ENCODE measurements at regions not wholly inside any gene's neighbourhood (a gene's known extent, or its start where the extent isn't known, plus 50 kb on each side); places are given as distances from the start of the nearest gene placed in this dataset.
"Not testable (repeated sequence)": the region's sequence is repeated elsewhere in the genome, so short reads cannot be mapped to it uniquely, and the experiment has no call there.

DNA sequence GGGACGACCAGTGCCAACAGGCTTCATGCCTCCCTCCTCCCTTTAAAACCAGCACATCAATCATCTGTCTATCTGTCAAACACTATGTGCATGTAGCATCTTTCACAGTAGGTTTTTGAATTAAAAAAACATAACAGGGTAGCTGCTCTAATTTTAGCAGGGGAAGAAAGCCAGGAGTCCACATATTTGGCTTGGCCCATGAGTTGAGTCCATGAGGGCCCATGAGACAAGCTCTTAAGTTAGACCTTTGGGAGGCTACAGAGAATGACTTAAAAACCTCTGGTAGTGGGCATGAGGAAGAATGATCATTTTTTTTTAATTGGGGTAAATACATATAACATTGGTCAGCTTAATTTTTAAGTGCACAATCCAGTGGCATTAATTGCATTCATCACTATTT lies 194.9 kb downstream of the UTRN start:
- no peak for DNase-seq

GRCh38 chr6:144480473-144480872 lies 195.3 kb downstream of the UTRN start:
- DNase-seq = no peak

DNA sequence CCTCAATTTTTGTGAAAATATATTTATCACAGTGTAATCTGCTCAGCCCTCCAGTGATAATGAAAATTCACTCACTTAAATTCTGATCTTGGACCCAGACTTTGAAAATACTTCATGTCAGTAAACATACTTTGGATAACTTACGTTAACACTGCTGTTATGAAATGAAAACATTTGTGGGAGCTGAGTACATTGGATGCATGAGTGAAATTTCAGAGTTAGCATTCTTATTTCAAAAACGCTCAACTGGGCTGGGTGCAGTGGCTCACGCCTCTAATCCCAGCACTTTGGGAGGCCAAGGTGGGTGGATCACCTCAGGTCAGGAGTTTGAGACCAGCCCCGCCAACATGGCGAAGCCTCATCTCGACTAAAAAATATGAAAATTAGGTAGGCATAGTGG lies 196.4 kb downstream of the UTRN start:
- DNase-seq = no peak

- no peak for DNase-seq
These were observed 197.0 kb downstream of the UTRN start for GRCh38 chr6:144482142-144482541.

GRCh38 chr6:144485531-144485930 lies 200.4 kb downstream of the UTRN start:
- no peak for DNase-seq

DNA sequence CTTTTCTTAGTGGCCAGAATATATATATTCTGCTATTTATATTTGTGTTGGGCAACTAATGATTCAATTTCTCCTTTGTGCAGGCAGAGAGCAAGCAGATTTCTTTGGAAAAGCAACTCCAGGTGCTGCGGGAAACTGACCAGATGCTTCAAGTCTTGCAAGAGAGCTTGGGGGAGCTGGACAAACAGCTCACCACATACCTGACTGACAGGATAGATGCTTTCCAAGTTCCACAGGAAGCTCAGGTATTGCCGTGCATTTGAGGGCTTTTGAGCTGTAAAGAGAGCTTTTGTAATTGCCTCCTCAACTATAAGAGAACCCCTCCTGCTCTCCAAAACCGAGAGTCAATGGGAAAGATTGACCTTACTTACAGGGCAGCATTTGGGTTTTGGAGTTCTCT lies 203.5 kb downstream of the UTRN start:
- no peak for DNase-seq

DNA sequence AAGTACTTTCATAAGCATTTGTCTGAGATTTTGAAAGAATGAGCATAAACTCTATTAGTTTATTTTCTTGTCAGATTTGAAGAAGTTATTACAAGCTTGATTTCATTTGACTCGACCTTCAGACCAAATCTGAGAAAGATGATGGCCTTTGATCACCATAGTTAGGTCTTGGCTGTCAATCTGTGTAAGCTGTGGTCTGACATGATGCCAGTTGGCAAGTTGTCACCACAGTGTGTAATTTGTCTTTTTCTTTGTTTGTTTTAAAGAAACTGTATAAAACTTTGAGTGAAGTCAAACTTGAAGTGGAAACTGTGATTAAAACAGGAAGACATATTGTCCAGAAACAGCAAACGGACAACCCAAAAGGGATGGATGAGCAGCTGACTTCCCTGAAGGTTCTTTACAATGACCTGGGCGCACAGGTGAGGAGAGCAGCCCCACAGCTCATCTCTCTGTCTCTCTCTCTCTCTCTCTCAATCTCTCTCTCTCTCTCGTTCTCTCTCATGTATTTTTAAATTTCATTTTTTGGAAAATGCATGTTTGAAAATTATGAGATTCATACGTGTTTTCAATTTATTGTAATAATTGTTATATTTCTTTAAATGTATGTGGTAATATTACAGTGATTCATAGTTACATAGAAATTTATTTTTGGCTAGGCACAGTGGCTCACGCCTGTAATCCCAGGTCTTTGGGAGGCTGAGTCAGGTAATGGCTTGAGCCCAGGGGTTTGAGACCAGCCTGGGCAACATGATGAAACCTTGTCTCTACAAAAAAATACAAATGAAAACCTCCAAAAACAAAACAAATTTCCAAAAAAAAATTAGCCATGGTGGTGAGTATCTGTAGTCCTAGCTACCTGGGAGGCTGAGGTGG lies 208.1 kb downstream of the UTRN start:
- no peak for DNase-seq

DNA sequence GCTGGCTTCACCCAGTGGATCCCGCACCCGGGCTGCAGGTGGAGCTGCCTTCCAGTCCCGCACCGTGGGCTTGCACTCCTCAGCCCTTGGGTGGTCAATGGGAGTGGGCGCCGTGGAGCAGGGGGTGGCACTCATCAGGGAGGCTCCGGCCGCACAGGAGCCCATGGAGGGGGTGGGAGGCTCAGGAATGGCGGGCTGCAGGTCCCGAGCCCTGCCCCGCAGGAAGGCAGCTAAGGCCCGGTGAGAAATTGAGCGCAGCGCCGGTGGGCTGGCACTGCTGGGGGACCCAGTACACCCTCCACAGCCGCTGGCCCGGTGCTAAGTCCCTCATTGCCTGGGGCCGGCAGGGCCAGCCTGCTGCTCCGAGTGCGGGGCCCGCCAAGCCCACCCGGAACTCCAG lies 209.9 kb downstream of the UTRN start:
- not testable (repeated sequence) for DNase-seq

GRCh38 chr6:144497650-144498049 lies 212.5 kb downstream of the UTRN start:
- no peak for DNase-seq

GRCh38 chr6:144500892-144501291 lies 215.8 kb downstream of the UTRN start:
- DNase-seq = no peak

GRCh38 chr6:144505214-144505613 lies 220.1 kb downstream of the UTRN start:
- not testable (repeated sequence) for DNase-seq

GRCh38 chr6:144506051-144506450 lies 220.9 kb downstream of the UTRN start:
- DNase-seq = not testable (repeated sequence)

DNA sequence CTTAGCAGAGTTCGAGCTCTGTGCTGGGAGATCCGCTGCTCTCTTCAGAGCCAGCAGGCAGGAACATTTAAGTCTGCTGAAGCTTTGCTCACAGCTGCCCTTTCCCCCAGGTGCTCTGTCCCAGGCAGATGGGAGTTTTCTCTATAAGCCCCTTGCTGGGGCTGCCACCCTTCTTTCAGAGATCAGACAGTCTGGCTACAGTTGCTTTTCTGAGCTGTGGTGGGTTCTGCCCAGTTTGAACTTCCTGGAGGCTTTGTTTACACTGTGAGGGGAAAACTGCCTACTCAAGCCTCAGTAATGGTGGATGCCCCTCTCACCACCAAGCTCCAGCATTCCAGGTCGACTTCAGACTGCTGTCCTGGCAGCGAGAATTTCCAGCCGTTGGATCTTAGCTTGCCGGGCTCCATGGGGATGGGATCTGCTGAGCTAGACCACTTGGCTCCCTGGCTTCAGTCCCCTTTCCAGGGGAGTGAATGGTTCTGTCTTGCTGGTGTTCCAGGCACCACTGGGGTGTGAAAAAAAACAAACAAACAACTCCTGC lies 222.7 kb downstream of the UTRN start:
- DNase-seq = not testable (repeated sequence)

- no peak for DNase-seq
These were observed 225.7 kb downstream of the UTRN start for GRCh38 chr6:144510859-144511258.

GRCh38 chr6:144515761-144516160 lies 230.6 kb downstream of the UTRN start:
- DNase-seq = no peak

DNA sequence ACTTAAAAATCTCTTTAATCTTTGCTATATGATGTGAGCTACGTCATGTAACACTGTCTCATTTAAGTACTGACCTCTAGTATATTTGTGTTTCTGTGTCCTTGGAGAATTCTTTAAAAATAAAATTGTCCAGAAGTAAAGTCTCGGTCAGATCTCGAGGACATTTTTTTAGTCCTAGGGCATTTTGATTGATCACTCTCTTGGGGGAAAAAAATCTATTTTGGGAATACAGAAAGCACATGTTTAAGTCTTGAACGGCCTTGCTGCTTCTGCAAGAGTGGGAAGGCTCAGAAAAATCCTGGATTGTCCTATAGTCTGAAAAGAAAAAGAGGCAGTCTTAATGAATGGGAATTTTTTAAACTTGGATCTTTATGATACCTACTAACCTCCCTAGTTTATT lies 234.3 kb downstream of the UTRN start:
- DNase-seq = no peak

GRCh38 chr6:144528743-144529425 lies 243.7 kb downstream of the UTRN start:
- DNase-seq = no peak

DNA sequence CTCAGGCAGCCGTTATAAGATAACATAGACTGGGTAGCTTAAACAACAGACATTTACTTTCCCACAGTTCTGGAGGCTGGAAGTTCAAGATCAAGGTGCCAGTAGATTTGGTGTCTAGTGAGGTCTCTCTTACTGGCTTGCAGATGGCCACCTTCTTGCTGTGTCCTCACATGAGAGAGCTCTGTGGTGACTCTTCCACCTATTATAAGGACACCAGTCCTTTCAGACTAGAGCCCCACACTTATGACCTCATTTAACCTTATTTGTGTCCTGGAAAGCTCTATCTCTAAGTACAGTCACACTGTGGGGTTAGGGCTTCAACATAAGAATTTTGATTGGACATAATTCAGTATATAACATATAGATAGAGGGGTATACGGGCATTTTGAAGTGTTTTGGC lies 245.0 kb downstream of the UTRN start:
- no peak for DNase-seq

DNA sequence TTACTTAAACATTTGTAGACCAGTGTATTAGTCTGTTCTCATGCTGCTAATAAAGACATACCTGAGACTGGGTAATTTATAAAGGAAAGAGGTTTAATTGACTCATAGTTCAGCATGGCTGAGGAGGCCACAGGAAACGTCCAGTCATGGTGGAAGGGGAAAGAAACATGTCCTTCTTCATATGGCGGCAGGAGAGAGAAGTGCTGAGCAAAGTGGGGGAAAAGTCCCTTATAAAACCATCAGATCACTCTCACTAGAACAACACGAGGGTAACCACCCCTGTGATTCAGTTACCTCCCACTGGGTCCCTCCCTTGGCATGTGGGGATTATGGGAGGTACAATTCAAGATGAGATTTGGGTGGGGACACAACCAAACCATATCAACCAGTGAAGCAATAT lies 247.1 kb downstream of the UTRN start:
- DNase-seq = not testable (repeated sequence)

GRCh38 chr6:144534180-144534579 lies 249.0 kb downstream of the UTRN start:
- DNase-seq = no peak

DNA sequence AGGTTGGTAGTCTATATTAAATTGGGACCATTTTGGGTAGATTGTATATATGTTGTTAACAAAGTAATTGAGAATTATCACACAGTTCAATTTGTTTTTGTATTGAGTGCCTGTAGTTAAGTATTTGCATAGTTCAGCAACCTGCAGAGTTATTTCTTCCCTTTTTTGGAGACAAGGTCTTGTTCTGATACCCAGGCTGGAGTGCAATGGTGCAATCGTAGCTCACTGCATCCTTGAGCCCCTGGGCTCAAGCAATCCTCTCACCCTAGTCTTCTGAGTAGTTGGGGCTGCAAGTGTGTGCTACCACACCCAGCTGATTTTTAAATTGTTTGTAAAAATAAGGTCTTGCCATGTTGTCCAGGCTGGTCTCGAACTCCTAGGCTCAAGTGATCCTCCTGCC lies 250.5 kb downstream of the UTRN start:
- DNase-seq = no peak

GRCh38 chr6:144536079-144536478 lies 250.9 kb downstream of the UTRN start:
- DNase-seq = no peak

DNA sequence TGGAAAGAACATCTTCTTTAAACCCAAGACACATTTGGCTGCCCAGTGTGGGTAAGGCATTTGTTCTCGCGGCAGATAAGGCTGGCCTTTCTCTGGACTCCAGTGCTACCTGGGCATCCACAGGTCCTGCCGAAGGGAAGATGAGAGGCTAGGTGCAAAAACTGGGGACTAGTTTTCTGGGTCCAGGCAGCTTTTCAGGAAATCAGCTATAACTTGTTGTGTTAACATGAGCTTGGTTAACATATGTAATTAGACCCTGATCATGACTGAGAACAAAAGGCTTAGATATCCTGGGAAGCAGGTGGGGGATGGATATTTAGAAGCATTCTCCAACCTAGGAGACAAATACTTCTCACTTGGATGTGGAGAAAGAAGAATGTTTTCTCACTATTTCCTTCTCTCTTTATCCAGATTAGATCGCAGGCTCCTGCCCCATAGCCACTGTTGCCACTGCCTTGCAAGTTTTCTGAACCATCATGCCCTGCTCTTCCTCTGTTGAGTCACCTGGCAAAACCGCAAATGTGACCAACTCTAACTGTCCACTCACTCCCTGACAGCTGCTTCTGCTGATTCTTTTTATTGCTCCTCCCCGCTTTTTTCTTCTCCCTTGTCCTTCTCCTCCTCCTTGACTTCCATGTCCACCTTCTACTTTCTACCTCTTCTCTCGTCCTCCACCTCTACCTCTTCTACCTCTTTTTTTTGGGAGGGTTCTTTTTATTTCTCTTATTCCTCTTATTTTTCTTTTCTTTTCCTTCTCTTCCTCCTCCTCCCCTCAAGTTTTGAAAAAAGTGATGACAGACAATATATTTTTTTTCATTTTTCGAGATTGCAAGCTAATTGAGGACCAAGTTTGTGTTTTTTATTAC lies 258.1 kb downstream of the UTRN start:
- no peak for DNase-seq

Data from activated gamma-delta T cell (primary cell).